ENCODE measurements at regions not wholly inside any gene's neighbourhood (a gene's known extent, or its start where the extent isn't known, plus 50 kb on each side); places are given as distances from the start of the nearest gene placed in this dataset.

GRCh38 chr17:11144358-11145233 is 96.4 kb upstream of the SHISA6 start:
- DNase-seq (ENCODE audit: insufficient read length, low spot score) (no peak), FAIRE-seq (no peak)
- TF ChIP-seq CTCF (IDR thresholded peaks at IDR 0.05; ENCODE audit: insufficient read depth, missing control alignments) = peak; percentile 50

GRCh38 chr17:11142231-11142630 is 98.8 kb upstream of the SHISA6 start:
- no peak for DNase-seq (ENCODE audit: insufficient read length, low spot score)
- no peak for FAIRE-seq
- no peak for TF ChIP-seq CTCF (IDR thresholded peaks at IDR 0.05; ENCODE audit: insufficient read depth, missing control alignments)

- no peak for TF ChIP-seq CTCF (IDR thresholded peaks at IDR 0.05; ENCODE audit: insufficient read depth, missing control alignments)
Observed at GRCh38 chr17:11140501-11140900, 100.5 kb upstream of the SHISA6 start.

GRCh38 chr17:11140043-11140442 is 101.0 kb upstream of the SHISA6 start:
- no peak for TF ChIP-seq CTCF (IDR thresholded peaks at IDR 0.05; ENCODE audit: insufficient read depth, missing control alignments)
- FAIRE-seq = no peak
- no peak for DNase-seq (ENCODE audit: insufficient read length, low spot score)

More at GRCh38 chr17:11140501-11140900, 100.5 kb upstream of the SHISA6 start:
- FAIRE-seq (no peak), DNase-seq (ENCODE audit: insufficient read length, low spot score) (no peak)

- TF ChIP-seq CTCF (IDR thresholded peaks at IDR 0.05; ENCODE audit: insufficient read depth, missing control alignments) = no peak
- DNase-seq (ENCODE audit: insufficient read length, low spot score) = no peak
- no peak for FAIRE-seq
Observed at GRCh38 chr17:11138023-11138422, 103.0 kb upstream of the SHISA6 start.

- no peak for DNase-seq (ENCODE audit: insufficient read length, low spot score)
- no peak for FAIRE-seq
- TF ChIP-seq CTCF (IDR thresholded peaks at IDR 0.05; ENCODE audit: insufficient read depth, missing control alignments) = no peak
Observed at GRCh38 chr17:11135819-11136218, 105.2 kb upstream of the SHISA6 start.

GRCh38 chr17:11130367-11130766 is 110.6 kb upstream of the SHISA6 start:
- no peak for FAIRE-seq
- TF ChIP-seq CTCF (IDR thresholded peaks at IDR 0.05; ENCODE audit: insufficient read depth, missing control alignments) = no peak
- no peak for DNase-seq (ENCODE audit: insufficient read length, low spot score)
